ENCODE measurements at regions not wholly inside any gene's neighbourhood (a gene's known extent, or its start where the extent isn't known, plus 50 kb on each side); places are given as distances from the start of the nearest gene placed in this dataset.
A peak's percentile ranks its signal among the peaks of the same experiment; 100 is the strongest.
"Not testable (repeated sequence)": the region's sequence is repeated elsewhere in the genome, so short reads cannot be mapped to it uniquely, and the experiment has no call there.

DNA sequence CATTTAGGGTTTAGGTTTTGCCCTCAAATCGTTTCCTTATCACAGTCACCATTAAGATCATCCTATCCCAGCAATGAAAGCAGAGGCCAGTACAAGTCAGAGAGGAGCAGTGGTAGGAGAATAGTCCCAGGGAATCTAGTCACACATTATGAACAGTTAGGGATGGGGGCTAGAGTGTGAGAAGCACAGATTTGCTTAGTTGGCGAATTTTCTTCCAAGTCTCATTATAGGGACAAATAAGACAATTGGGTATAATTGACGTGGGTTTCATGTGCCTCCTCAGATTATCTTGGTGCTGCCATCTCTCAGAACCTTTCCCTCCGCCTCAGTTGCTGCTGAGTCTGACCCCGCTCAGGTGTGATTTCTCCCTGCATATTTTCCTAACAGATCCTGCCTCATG, 407.1 kb downstream of the SQOR start:
- H3K36me3 Mint-ChIP-seq (ENCODE audit: insufficient read depth in 2 of 2) = no peaks in the 10 kb centered on the region
- ATAC-seq (replicated peaks in 1 of 2) (no peak), DNase-seq (no peak)
- no peak overlapping the region for H3K27ac Mint-ChIP-seq
- no peak overlapping the region for H3K4me3 Mint-ChIP-seq
- H3K9me3 Mint-ChIP-seq = peaks cover 7% of the 10 kb centered on the region in 2 donors
- H3K4me1 Mint-ChIP-seq (ENCODE audit: low read depth) = no peaks in the 10 kb centered on the region
- no peaks in the 10 kb centered on the region for H3K27me3 Mint-ChIP-seq (ENCODE audit: low read depth)

DNA sequence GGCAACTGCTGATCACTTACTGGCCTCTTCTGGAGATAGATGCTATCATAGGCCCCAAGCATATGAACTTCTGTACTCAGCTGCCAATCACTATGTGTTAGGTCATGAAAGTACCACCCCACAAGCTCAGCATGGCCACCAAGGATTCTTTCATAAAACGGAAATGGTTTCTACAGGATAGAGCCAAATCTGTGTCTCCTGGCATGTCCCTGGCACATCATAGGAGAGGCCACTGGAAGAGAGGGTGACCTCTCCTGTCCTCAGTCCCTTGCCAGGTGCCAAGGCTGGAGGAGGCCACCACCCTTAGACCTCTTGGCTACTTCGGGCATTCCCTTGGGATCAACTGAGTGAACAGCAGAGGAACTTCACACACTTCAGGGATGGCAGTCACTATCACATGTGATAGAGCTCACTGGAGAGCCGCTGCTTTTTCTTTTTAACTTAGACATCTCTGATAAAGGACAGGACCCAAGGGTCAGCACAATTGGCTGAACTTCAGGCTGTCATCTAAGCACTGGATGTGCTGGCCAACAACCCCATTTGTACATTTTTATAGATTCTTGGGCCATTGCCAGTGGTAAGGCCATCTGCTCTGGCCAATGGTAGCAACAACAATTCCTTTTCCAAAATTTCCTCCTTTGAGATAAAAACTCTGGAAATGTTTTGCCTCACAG, 425.2 kb downstream of the SQOR start:
- ATAC-seq (replicated peaks in 1 of 2) = no peak
- H3K27me3 Mint-ChIP-seq (ENCODE audit: low read depth) = no peaks in the 10 kb centered on the region
- no peak overlapping the region for H3K27ac Mint-ChIP-seq
- H3K9me3 Mint-ChIP-seq = no peaks in the 10 kb centered on the region
- H3K4me1 Mint-ChIP-seq (ENCODE audit: low read depth) = no peaks in the 10 kb centered on the region
- no peak overlapping the region for H3K4me3 Mint-ChIP-seq
- no peaks in the 10 kb centered on the region for H3K36me3 Mint-ChIP-seq (ENCODE audit: insufficient read depth in 2 of 2)
- no peak for DNase-seq

DNA sequence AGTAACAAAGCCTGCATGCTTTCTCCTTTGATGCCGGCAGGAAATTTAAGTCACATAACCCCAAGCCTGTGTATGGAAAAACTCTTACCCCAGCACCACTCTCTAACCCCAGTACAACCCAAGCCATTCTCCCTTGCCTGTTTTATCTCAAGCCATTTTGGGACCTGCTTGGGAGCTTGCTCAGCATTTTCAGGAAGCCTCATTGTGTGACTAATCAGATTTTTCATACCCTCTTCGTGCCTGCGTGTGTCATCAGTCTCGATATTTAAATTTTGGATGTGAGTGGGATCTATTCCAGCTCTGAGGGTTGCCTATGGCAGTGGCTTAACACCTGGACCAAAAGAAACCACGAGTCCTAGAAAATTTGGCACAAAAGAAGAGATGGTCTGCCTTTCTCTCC, 426.2 kb downstream of the SQOR start:
- Mint-ChIP-seq H3K36me3 (ENCODE audit: insufficient read depth in 2 of 2) (no peaks in the 10 kb centered on the region), H3K4me1 (ENCODE audit: low read depth) (no peaks in the 10 kb centered on the region), H3K27me3 (ENCODE audit: low read depth) (no peaks in the 10 kb centered on the region), H3K4me3 (no peak overlapping the region), H3K27ac (no peak overlapping the region), H3K9me3 (peaks cover 0 to 1% of the 10 kb centered on the region in 2 donors)
- no peak for DNase-seq
- ATAC-seq (replicated peaks in 1 of 2) = no peak

DNA sequence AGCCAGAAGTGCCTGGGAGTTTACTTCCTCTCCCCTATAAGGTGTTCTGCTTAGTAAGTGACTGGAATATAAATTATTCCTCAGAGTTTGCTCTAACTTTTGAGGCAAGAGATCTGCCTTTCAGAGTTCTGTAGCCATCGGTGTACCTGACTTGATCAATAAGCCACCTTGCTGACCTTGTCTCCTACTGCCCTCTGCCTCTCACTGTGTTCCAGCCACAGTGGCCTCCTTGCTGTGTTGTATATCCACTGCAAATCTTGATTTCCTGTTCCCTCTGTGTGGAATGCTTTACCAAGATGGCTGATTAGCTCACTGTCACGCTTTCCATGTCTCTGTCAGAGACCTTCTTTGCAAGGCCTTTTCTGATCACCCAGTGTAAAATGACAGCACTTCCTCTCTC, 442.4 kb downstream of the SQOR start:
- Mint-ChIP-seq H3K27ac (no peak overlapping the region), H3K4me3 (no peak overlapping the region), H3K4me1 (ENCODE audit: low read depth) (no peaks in the 10 kb centered on the region), H3K9me3 (peaks cover 0 to 2% of the 10 kb centered on the region in 2 donors), H3K27me3 (ENCODE audit: low read depth) (no peaks in the 10 kb centered on the region), H3K36me3 (ENCODE audit: insufficient read depth in 2 of 2) (no peaks in the 10 kb centered on the region)
- ATAC-seq (replicated peaks in 1 of 2) = no peak
- no peak for DNase-seq

DNA sequence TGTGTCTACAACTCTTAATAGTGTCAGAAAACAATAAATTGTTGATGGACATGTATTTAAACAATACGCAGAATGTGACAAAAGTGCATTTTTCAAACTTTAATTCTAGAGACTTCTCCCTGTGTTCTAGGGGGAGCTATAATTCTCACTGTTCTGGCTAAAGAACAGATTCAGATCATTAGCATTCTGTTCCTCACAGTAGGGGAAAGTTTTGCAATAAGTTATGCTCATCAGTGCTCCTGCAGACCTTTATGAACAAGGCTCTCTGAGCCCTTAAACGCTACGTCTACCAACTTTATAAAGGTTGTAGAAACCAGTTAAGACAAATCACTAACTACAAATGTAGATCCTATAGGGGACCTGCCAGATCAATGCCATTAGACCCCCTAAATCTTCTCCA, 444.2 kb downstream of the SQOR start:
- ATAC-seq (replicated peaks in 1 of 2) (no peak), DNase-seq (no peak)
- Mint-ChIP-seq H3K36me3 (ENCODE audit: insufficient read depth in 2 of 2) (no peaks in the 10 kb centered on the region), H3K4me3 (no peak overlapping the region), H3K27me3 (ENCODE audit: low read depth) (no peaks in the 10 kb centered on the region), H3K27ac (no peak overlapping the region), H3K4me1 (ENCODE audit: low read depth) (no peaks in the 10 kb centered on the region), H3K9me3 (peaks cover 0 to 2% of the 10 kb centered on the region in 2 donors)

DNA sequence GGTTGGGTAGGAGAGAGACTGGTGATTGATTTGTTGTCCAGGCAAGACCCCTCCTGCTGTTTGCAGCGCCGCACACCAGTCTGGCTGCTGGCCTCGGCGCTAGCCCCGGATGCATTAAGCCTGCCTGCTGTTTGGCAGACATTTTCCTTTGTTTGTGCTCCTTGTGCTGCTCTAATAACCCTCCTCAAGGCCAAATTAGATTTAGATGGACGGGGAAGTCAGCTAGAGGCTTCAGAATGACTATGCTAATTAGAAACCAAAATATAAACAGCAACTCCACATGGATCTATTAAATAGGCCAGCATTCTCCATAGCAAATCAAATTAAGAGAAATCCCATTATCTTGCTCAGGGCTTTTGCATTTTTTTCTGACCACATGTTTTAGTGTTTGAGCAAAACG, 445.2 kb downstream of the SQOR start:
- ATAC-seq (replicated peaks in 1 of 2) (no peak), DNase-seq (no peak)
- Mint-ChIP-seq H3K4me1 (ENCODE audit: low read depth) (no peaks in the 10 kb centered on the region), H3K4me3 (no peak overlapping the region), H3K36me3 (ENCODE audit: insufficient read depth in 2 of 2) (no peaks in the 10 kb centered on the region), H3K27ac (no peak overlapping the region), H3K9me3 (peaks cover 0 to 2% of the 10 kb centered on the region in 2 donors), H3K27me3 (ENCODE audit: low read depth) (no peaks in the 10 kb centered on the region)

DNA sequence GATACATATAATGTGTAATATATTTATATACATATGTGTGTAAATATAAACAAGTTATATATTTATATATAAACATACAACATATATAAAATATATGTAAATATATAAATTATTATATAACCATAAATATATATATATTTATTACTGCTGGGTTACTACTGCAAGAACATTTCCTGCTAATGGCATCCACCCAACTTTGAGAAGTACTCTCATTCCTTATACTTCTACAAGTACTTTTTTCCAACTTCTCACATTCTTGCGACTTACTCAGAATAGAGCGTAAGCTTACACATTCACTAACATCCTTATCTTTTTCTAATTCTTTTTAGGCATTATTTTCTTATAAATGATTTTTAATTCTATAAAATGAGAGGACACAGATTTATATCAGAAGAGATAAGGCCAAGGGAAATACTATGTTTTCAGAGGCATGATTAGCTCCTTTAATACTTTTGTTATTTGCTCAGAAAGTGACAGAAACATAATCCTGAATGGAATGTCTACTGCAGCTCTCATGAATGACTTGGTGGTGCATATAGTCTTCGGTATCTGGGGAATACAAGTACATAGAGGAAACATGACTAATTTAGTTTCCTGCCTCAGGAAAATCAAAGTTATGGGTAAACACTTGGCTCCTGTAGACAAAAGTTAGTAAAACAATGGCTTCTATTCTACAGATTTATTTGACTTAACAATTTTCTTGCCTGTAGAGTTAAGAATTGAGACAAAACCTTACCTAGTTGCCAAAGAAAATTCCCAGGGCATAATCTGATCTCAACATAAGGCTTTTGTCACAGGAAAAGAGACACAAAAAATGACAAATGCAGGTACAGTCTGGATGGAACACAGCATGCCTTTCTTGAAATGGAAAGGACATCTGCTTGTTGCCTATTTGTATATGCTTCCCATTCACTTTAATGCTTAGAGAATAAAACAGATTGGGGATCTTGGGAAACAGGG, 453.9 kb downstream of the SQOR start:
- ATAC-seq (replicated peaks in 1 of 2) (no peak), DNase-seq (no peak)
- H3K4me3 Mint-ChIP-seq = no peak overlapping the region
- no peaks in the 10 kb centered on the region for H3K27me3 Mint-ChIP-seq (ENCODE audit: low read depth)
- no peaks in the 10 kb centered on the region for H3K9me3 Mint-ChIP-seq
- H3K36me3 Mint-ChIP-seq (ENCODE audit: insufficient read depth in 2 of 2) = no peaks in the 10 kb centered on the region
- no peak overlapping the region for H3K27ac Mint-ChIP-seq
- H3K4me1 Mint-ChIP-seq (ENCODE audit: low read depth) = no peaks in the 10 kb centered on the region

DNA sequence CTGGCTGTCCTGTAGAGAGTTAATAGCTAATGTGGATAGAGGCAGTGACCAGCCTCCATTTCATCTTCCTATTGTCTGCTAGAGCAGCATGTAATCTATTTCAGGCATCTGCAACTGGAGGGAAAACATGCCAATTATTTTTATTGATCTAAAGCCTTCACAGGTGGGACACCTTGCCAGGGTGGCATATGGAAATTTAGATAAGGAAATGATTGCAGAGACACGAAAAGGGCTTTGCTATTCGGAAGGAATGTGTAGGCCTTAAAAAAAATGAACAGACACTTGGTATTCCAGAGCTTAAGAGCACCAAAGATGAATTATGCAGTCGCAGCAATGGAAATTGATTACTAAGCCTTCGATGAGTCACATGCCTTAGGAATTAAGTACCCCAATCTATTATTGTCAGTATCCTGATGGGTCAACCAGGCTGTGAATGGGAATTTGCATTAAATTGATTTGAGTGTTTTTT, 454.7 kb downstream of the SQOR start:
- Mint-ChIP-seq H3K27me3 (ENCODE audit: low read depth) (no peaks in the 10 kb centered on the region), H3K27ac (no peak overlapping the region), H3K36me3 (ENCODE audit: insufficient read depth in 2 of 2) (no peaks in the 10 kb centered on the region), H3K9me3 (no peaks in the 10 kb centered on the region), H3K4me1 (ENCODE audit: low read depth) (no peaks in the 10 kb centered on the region), H3K4me3 (no peak overlapping the region)
- no peak for DNase-seq
- ATAC-seq (replicated peaks in 1 of 2) = no peak

DNA sequence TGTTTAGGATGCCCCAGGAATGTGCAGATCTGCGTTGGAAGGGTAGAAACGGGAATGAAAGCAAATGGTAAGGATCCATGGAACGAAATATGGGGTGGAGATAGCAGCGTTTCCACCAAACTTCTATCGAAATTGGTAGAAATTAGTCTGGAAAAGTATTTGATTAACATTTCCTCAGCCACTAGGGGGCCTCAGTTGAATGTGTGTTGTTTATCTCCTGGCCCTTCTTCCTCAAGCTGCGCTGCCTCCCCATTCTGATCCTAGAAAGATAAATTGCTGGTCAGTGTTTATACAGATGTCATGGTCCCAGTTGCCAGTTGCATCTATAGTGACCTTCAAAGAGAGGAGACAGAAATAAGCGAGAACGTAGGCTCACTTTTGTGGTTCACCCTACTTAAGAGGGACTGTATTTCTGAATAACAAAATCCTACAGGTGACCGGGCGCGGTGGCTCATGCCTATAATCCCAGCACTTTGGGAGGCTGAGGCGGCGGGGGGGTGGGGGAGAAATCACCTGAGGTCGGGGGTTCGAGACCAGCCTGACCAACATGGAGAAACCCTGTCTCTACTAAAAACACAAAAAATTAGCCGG, 457.1 kb downstream of the SQOR start:
- DNase-seq (peak; percentile 2 to 7), ATAC-seq (replicated peaks in 1 of 2) (no peak)
- peaks cover 0 to 2% of the 10 kb centered on the region in 2 donors for H3K9me3 Mint-ChIP-seq
- no peak overlapping the region for H3K27ac Mint-ChIP-seq
- no peak overlapping the region for H3K4me3 Mint-ChIP-seq
- no peaks in the 10 kb centered on the region for H3K36me3 Mint-ChIP-seq (ENCODE audit: insufficient read depth in 2 of 2)
- H3K27me3 Mint-ChIP-seq (ENCODE audit: low read depth) = no peaks in the 10 kb centered on the region
- no peaks in the 10 kb centered on the region for H3K4me1 Mint-ChIP-seq (ENCODE audit: low read depth)

DNA sequence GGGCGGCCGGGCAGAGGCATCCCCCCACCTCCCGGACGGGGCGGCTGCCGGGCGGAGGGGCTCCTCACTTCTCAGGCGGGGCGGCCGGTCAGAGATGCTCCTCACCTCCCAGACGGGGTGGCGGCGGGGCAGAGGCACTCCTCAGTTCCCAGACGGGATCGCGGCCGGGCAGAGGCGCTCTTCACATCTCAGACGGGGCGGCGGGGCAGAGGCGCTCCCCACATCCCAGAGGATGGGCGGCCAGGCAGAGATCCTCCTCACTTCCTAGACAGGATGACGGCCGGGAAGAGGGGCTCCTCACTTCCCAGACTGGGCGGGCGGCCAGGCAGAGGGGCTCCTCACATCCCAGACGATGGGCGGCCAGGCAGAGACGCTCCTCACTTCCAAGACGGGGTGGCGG, 463.2 kb downstream of the SQOR start:
- not testable (repeated sequence) for H3K4me1 Mint-ChIP-seq (ENCODE audit: low read depth); H3K9me3 Mint-ChIP-seq; ATAC-seq (replicated peaks in 1 of 2); DNase-seq; H3K4me3 Mint-ChIP-seq; H3K27me3 Mint-ChIP-seq (ENCODE audit: low read depth); H3K27ac Mint-ChIP-seq; H3K36me3 Mint-ChIP-seq (ENCODE audit: insufficient read depth in 2 of 2)

DNA sequence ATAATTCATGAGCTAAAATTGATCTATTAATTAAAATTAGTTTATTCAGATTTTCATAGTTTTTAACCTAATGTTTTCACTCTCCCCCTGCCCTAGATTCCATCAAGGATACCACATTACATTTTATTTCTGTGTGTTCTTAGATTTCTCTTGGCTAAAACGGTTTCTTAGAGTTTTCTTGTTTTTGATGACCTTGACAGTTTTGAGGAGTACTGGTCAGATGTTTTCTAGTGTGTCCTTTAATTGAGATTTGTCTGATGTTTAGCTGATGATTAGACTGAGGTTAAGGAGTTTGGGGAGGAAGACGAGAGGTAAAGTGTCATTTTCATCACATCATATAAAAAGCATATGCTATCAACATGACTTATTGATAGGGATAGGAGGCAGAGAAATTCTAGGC, 475.9 kb downstream of the SQOR start:
- Mint-ChIP-seq H3K36me3 (ENCODE audit: insufficient read depth in 2 of 2) (no peaks in the 10 kb centered on the region), H3K27me3 (ENCODE audit: low read depth) (no peaks in the 10 kb centered on the region), H3K4me1 (ENCODE audit: low read depth) (no peaks in the 10 kb centered on the region), H3K27ac (no peak overlapping the region), H3K4me3 (no peak overlapping the region), H3K9me3 (peaks cover 0 to 2% of the 10 kb centered on the region in 2 donors)
- ATAC-seq (replicated peaks in 1 of 2) (no peak), DNase-seq (no peak)

DNA sequence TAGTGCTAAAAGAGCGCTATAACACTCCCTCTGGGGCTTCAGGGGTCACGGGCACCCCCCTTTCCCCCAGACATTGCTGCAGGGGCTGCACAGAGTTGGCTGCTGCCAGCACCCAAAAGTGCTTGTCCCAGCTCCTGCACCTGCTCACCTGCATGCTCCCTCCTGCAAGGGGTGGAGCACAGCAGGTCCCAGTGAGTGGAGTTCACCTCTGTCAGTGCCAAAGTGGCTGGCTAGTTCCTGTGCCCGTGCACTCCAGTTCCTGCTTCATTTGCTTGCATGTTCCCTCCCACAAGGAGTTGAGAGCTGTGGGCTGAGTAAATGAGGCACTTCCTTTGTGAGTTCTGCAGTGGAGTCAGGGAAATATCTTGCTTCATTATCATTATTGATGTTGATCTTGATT, 476.9 kb downstream of the SQOR start:
- no peaks in the 10 kb centered on the region for H3K27me3 Mint-ChIP-seq (ENCODE audit: low read depth)
- H3K27ac Mint-ChIP-seq = no peak overlapping the region
- no peak overlapping the region for H3K4me3 Mint-ChIP-seq
- ATAC-seq (replicated peaks in 1 of 2) = no peak
- no peaks in the 10 kb centered on the region for H3K4me1 Mint-ChIP-seq (ENCODE audit: low read depth)
- peaks cover 0 to 2% of the 10 kb centered on the region in 2 donors for H3K9me3 Mint-ChIP-seq
- DNase-seq = no peak
- H3K36me3 Mint-ChIP-seq (ENCODE audit: insufficient read depth in 2 of 2) = no peaks in the 10 kb centered on the region

DNA sequence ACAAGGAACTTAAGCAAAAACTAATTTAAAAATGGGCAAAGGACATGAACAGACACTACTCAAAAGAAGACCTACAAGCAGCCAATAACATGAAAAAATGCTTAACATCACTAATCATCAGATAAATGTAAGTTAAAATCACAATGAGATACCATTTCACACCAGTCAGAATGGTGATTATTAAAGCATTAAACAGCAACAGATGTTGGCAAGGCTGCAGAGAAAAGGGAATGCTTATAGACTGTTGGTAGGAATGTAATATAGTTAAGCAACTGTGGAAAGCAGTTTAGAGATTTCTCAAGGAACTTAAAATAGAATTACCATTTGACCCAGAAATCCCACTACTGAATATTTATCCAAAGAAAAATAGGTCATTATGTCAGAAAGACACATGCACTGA, 482.2 kb downstream of the SQOR start:
- Mint-ChIP-seq H3K27ac (no peak overlapping the region), H3K36me3 (ENCODE audit: insufficient read depth in 2 of 2) (no peaks in the 10 kb centered on the region), H3K4me3 (no peak overlapping the region), H3K27me3 (ENCODE audit: low read depth) (no peaks in the 10 kb centered on the region), H3K9me3 (peaks cover 3 to 5% of the 10 kb centered on the region in 2 donors), H3K4me1 (ENCODE audit: low read depth) (no peaks in the 10 kb centered on the region)
- ATAC-seq (replicated peaks in 1 of 2) (no peak), DNase-seq (no peak)
